ENCODE measurements at regions not wholly inside any gene's neighbourhood (a gene's known extent, or its start where the extent isn't known, plus 50 kb on each side); places are given as distances from the start of the nearest gene placed in this dataset.
A peak's percentile ranks its signal among the peaks of the same experiment; 100 is the strongest.

- WGBS = 65% methylated on average over 4 of the region's 4 CpGs
- Histone ChIP-seq H3K27me3 (ENCODE audit: control insufficient read depth in 4 of 4, insufficient read depth in 4 of 4, low read length in 3 of 4) (peaks cover 0 to 4% (median 0%) of the 10 kb centered on the region in 4 donors), H3K4me3 (ENCODE audit: low read depth in 1 of 3, low read length in 3 of 3) (no peak overlapping the region), H3K9me3 (ENCODE audit: control insufficient read depth in 4 of 4, low read length in 3 of 4) (no peaks in the 10 kb centered on the region), H3K4me1 (ENCODE audit: control insufficient read depth in 4 of 4, insufficient read depth in 4 of 4, low read length in 3 of 4) (no peaks in the 10 kb centered on the region), H3K27ac (ENCODE audit: low read depth in 1 of 2, low read length in 2 of 2) (no peak overlapping the region), H3K9ac (ENCODE audit: low read depth in 1 of 2, low read length in 2 of 2) (no peak overlapping the region), H3K36me3 (ENCODE audit: control insufficient read depth in 4 of 4, insufficient read depth in 3 of 4, low read depth in 1 of 4, low read length in 3 of 4) (no peaks in the 10 kb centered on the region)
- no peak for TF ChIP-seq RXRA (IDR thresholded peaks at IDR 0.05)
- TF ChIP-seq ZBTB33 (IDR thresholded peaks at IDR 0.05) = no peak
- TF ChIP-seq EGR1 (IDR thresholded peaks at IDR 0.05; ENCODE audit: low read depth in 2 of 2) = no peak
- no peak for TF ChIP-seq TAF1 (conservative IDR thresholded peaks at IDR 0.05)
- no peak for TF ChIP-seq HNF4A (conservative IDR thresholded peaks at IDR 0.05)
- TF ChIP-seq JUND (IDR thresholded peaks at IDR 0.05) = no peak
- no peak for TF ChIP-seq MAX (IDR thresholded peaks at IDR 0.05)
- TF ChIP-seq GABPA (IDR thresholded peaks at IDR 0.05 in 1 of 2, conservative IDR thresholded peaks at IDR 0.05 in 1 of 2) = no peak
- TF ChIP-seq REST (IDR thresholded peaks at IDR 0.05) = no peak
- no peak for TF ChIP-seq FOXA2 (IDR thresholded peaks at IDR 0.05)
- no peak for TF ChIP-seq SP1 (IDR thresholded peaks at IDR 0.05)
- TF ChIP-seq YY1 (IDR thresholded peaks at IDR 0.05) = no peak
- no peak for TF ChIP-seq RAD21 (IDR thresholded peaks at IDR 0.05)
- no peak for TF ChIP-seq ATF3 (IDR thresholded peaks at IDR 0.05)
- no peak for TF ChIP-seq HNF4G (IDR thresholded peaks at IDR 0.05)
- no peak for TF ChIP-seq CTCF (IDR thresholded peaks at IDR 0.05; ENCODE audit: low read depth, low read length, missing input control)
- TF ChIP-seq FOXA1 (IDR thresholded peaks at IDR 0.05) = no peak
- no peak for TF ChIP-seq NR2F2 (IDR thresholded peaks at IDR 0.05)
- DNase-seq (ENCODE audit: low spot score) = peak; percentile 10
Observed at GRCh38 chr17:77726549-77727006, 231.9 kb upstream of the TNRC6C start.

Data from liver (tissue), 8 donors.